Dendritic cell treated with granulocyte-macrophage colony-stimulating factor and Interleukin-4, amounts not matched to agents 40 ng/mL and 50 ng/mL, for 4 days (primary cell): ENCODE measurements at regions not wholly inside any gene's neighbourhood (a gene's known extent, or its start where the extent isn't known, plus 50 kb on each side); places are given as distances from the start of the nearest gene placed in this dataset.
"Not testable (repeated sequence)": the region's sequence is repeated elsewhere in the genome, so short reads cannot be mapped to it uniquely, and the experiment has no call there.

Source experiments
- H3K27ac Mint-ChIP-seq: one replicate; pipeline ENCODE4 v1.8.0; 2022; ENCODE audit warnings: mild to moderate bottlenecking, mixed read lengths
- H3K27me3 Mint-ChIP-seq: one replicate; pipeline ENCODE4 v1.8.0; 2022; ENCODE audit warnings: mild to moderate bottlenecking, mixed read lengths
- H3K36me3 Mint-ChIP-seq: one replicate; pipeline ENCODE4 v1.8.0; 2022; ENCODE audit warnings: low read depth, mixed read lengths
- H3K4me1 Mint-ChIP-seq: one replicate; pipeline ENCODE4 v1.8.0; 2022; ENCODE audit warnings: low read depth, mixed read lengths
- H3K4me3 Mint-ChIP-seq: one replicate; pipeline ENCODE4 v1.8.0; 2022; ENCODE audit warnings: mild to moderate bottlenecking, moderate library complexity, mixed read lengths
- H3K9me3 Mint-ChIP-seq: one replicate; pipeline ENCODE4 v1.8.0; 2022; ENCODE audit warnings: mixed read lengths
- intact Hi-C: fragments of 100-400 bp; cut with micrococcal nuclease; formaldehyde crosslinking; loops from one replicate; pipeline ENCODE4 v1.15.0; 2022

- Mint-ChIP-seq H3K9me3 (peaks cover 45% of the 10 kb centered on the region), H3K36me3 (no peaks in the 10 kb centered on the region), H3K27me3 (no peaks in the 10 kb centered on the region), H3K4me3 (no peak overlapping the region), H3K27ac (no peak overlapping the region), H3K4me1 (no peaks in the 10 kb centered on the region)
- intact Hi-C loops: no loop called here
Measured at GRCh38 chr2:186382932-186383331, 103.1 kb upstream of the ZC3H15 start.

DNA sequence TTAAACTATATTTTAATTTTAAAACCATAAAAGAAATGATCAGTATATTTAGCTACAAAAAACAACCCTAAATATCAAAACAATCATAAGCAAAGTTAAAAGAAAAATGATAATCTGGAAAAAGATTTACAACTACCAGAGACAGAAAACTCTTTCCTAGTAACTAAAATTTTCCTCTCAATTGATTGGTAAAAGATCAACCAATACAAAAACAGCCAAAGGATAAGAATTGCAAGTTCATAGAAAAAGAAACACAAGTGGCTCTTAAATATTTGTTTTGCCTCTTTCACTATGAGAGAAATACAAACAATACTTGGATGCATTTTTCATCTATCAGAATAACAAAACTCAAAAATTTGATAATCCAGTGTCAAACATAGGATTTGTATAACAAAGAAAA is 101.8 kb upstream of the ZC3H15 start:
- Mint-ChIP-seq H3K27me3 (no peaks in the 10 kb centered on the region), H3K36me3 (no peaks in the 10 kb centered on the region), H3K9me3 (peaks cover 52% of the 10 kb centered on the region), H3K27ac (no peak overlapping the region), H3K4me3 (no peak overlapping the region), H3K4me1 (no peaks in the 10 kb centered on the region)
- intact Hi-C loops: no loop called here

DNA sequence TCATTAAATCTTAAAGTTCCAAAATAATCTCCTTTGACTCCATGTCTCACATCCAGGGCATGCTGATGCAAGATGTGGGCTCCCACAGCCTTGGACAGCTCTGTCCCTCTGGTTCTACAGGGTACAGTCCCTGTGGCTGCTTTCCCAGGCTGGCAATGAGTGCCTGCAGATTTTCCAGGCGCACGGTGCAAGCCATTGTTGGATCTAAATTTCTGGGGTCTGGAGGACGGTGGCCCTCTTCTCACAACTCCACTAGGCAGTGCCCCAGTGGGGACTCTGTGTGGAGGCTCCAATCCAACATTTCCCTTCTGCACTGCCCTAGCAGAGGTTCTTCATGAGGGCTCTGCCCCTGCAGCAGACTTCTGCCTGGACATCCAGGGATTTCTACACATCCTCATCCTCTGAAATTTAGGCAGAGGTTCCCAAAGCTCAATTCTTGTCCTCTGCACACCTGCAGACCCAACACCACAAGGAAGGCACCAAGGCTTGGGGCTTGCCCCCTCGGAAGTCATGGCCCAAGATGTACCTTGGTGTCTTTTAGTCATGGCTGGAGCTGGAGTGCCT is 100.3 kb upstream of the ZC3H15 start:
- H3K4me3 Mint-ChIP-seq, H3K36me3 Mint-ChIP-seq, intact Hi-C loops, H3K27me3 Mint-ChIP-seq, H3K4me1 Mint-ChIP-seq, H3K27ac Mint-ChIP-seq: not testable (repeated sequence)
- peaks cover 67% of the 10 kb centered on the region for H3K9me3 Mint-ChIP-seq

DNA sequence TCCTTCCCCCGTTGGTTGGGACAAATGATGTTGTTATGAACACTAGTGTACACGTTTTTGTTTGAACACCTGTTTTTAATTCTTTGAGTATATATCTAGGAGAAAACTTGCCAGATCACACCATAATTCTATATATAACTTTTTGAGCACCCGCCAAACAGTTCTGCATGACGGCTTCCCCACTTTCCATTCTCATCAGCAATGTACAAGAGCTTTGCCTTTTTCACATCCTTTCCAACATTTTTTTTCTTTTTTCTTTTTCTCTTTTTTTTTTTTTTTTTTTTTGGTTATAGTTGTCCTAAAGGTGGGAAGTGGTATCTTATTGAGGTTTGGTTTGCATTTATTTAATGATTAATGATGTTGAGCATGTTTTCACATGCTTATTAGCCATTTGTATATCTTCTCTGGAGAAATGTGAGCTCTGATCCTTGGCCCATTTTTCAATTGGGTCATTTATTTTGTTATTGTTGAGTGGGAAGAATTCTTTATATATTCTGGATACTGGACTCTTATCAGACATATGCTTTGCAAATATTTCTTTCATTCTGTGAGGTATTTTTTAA is 86.9 kb upstream of the ZC3H15 start:
- intact Hi-C loops: no loop called here
- Mint-ChIP-seq H3K4me3 (no peak overlapping the region), H3K27me3 (no peaks in the 10 kb centered on the region), H3K4me1 (no peaks in the 10 kb centered on the region), H3K9me3 (peaks cover 12% of the 10 kb centered on the region), H3K36me3 (no peaks in the 10 kb centered on the region), H3K27ac (no peak overlapping the region)

GRCh38 chr2:186405842-186406241 is 80.2 kb upstream of the ZC3H15 start:
- Mint-ChIP-seq H3K4me3 (no peak overlapping the region), H3K27me3 (no peaks in the 10 kb centered on the region), H3K9me3 (peaks cover 25% of the 10 kb centered on the region), H3K4me1 (no peaks in the 10 kb centered on the region), H3K27ac (no peak overlapping the region), H3K36me3 (no peaks in the 10 kb centered on the region)
- intact Hi-C loops: no loop called here

DNA sequence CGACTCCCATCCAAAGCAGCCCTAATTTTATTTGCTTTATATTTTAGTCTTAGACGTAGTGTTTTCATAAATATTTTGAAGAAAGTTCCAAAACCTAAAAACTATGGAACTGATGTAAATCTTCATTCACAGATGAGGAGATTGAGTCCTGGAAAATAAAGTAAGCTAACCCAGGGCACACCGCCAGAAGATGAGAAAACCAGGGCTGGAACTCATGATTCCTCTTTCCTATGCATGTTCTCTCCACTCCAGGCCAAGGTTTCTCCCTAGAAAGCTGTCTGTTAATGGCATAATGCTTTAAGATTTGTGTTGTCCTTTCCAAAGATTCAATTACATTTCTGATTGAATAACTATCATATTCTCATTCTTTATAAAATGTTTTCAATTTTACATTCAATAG is 78.4 kb upstream of the ZC3H15 start:
- H3K9me3 Mint-ChIP-seq: peaks cover 36% of the 10 kb centered on the region
- no peaks in the 10 kb centered on the region for H3K4me1 Mint-ChIP-seq
- H3K27ac Mint-ChIP-seq: no peak overlapping the region
- no peaks in the 10 kb centered on the region for H3K36me3 Mint-ChIP-seq
- intact Hi-C loops: no loop called here
- no peaks in the 10 kb centered on the region for H3K27me3 Mint-ChIP-seq
- H3K4me3 Mint-ChIP-seq: no peak overlapping the region

DNA sequence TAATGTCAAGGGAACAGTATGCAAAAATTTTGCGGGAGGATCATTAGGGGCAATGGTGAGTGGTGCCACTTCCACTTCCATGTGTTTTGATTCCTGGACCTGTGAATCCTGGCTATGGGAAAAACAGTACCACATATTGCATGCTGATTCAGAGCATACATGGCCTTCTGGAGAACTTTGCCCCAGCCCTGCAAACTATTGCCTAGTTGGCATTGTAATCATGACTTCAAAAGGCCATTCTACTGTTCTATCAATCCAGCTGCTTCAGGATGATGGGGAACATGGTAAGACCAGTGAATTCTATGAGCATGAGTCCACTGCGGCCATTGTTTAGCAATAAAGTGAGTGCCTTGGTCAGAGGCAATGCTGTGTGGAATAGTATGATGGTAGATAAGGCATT is 75.3 kb upstream of the ZC3H15 start:
- intact Hi-C loops: no loop called here
- Mint-ChIP-seq H3K27ac (no peak overlapping the region), H3K4me1 (no peaks in the 10 kb centered on the region), H3K36me3 (no peaks in the 10 kb centered on the region), H3K4me3 (no peak overlapping the region), H3K9me3 (peaks cover 45% of the 10 kb centered on the region), H3K27me3 (no peaks in the 10 kb centered on the region)

DNA sequence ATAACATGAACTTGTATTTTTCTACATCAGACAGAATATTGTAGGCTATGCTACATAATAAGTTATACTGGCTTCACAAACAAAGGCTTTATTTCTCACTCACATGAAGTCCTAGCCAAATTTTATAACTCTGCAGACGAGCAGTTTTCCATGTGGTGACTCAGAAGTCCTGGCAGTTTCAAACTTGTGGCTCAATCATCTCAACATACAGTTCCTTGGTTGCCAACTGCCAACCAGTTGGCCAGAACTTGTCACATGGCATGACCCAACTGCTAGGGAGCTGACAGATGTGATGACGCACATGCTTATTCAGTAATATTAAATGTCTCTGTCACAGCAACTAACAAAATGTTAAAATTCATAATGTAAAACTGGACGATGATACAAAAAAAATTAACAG is 63.8 kb upstream of the ZC3H15 start:
- Mint-ChIP-seq H3K4me1 (no peaks in the 10 kb centered on the region), H3K36me3 (no peaks in the 10 kb centered on the region), H3K4me3 (no peak overlapping the region), H3K27ac (no peak overlapping the region), H3K9me3 (no peaks in the 10 kb centered on the region), H3K27me3 (no peaks in the 10 kb centered on the region)
- intact Hi-C loops: no loop called here

DNA sequence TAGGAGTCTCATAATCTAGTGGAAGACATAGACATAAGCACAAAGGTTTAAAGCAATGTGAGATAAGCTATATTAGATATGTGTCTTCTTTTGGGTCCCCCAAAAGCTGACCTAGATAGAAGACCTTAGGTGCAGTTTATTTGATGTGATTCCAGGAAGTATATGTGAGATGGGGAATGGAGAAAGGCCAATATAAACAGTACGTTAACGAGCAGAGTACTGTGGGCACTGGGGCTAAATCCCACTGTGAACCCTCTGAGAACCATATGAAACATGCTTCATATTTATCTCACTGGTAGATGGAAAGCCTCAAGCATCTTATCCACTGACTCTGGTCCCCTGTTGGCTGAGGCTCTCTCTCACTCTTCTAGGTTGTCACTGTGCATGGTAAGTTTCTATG is 62.6 kb upstream of the ZC3H15 start:
- Mint-ChIP-seq H3K9me3 (no peaks in the 10 kb centered on the region), H3K27me3 (no peaks in the 10 kb centered on the region), H3K27ac (no peak overlapping the region), H3K4me1 (no peaks in the 10 kb centered on the region), H3K4me3 (no peak overlapping the region), H3K36me3 (no peaks in the 10 kb centered on the region)
- intact Hi-C loops: no loop called here

- H3K27ac Mint-ChIP-seq: no peak overlapping the region
- H3K36me3 Mint-ChIP-seq: no peaks in the 10 kb centered on the region
- intact Hi-C loops: no loop called here
- no peaks in the 10 kb centered on the region for H3K27me3 Mint-ChIP-seq
- H3K4me1 Mint-ChIP-seq: no peaks in the 10 kb centered on the region
- H3K9me3 Mint-ChIP-seq: no peaks in the 10 kb centered on the region
- no peak overlapping the region for H3K4me3 Mint-ChIP-seq
Measured at GRCh38 chr2:186424265-186424664, 61.8 kb upstream of the ZC3H15 start.

- Mint-ChIP-seq H3K4me1 (no peaks in the 10 kb centered on the region), H3K27me3 (no peaks in the 10 kb centered on the region), H3K4me3 (no peak overlapping the region), H3K27ac (no peak overlapping the region), H3K9me3 (no peaks in the 10 kb centered on the region), H3K36me3 (no peaks in the 10 kb centered on the region)
- intact Hi-C loops: no loop called here
Measured at GRCh38 chr2:186425576-186425975, 60.5 kb upstream of the ZC3H15 start.

GRCh38 chr2:186426153-186427016 is 59.7 kb upstream of the ZC3H15 start:
- intact Hi-C loops: no loop called here
- H3K4me1 Mint-ChIP-seq: no peaks in the 10 kb centered on the region
- H3K27me3 Mint-ChIP-seq: no peaks in the 10 kb centered on the region
- H3K4me3 Mint-ChIP-seq: no peak overlapping the region
- H3K27ac Mint-ChIP-seq: no peak overlapping the region
- H3K36me3 Mint-ChIP-seq: no peaks in the 10 kb centered on the region
- H3K9me3 Mint-ChIP-seq: no peaks in the 10 kb centered on the region

- H3K9me3 Mint-ChIP-seq, H3K27me3 Mint-ChIP-seq, H3K36me3 Mint-ChIP-seq, H3K4me1 Mint-ChIP-seq, H3K4me3 Mint-ChIP-seq, intact Hi-C loops, H3K27ac Mint-ChIP-seq: not testable (repeated sequence)
Measured at GRCh38 chr2:186427017-186427350, 59.1 kb upstream of the ZC3H15 start.

GRCh38 chr2:186427970-186428369 is 58.1 kb upstream of the ZC3H15 start:
- no peak overlapping the region for H3K27ac Mint-ChIP-seq
- no peaks in the 10 kb centered on the region for H3K9me3 Mint-ChIP-seq
- H3K4me1 Mint-ChIP-seq: no peaks in the 10 kb centered on the region
- no peak overlapping the region for H3K4me3 Mint-ChIP-seq
- H3K36me3 Mint-ChIP-seq: no peaks in the 10 kb centered on the region
- no peaks in the 10 kb centered on the region for H3K27me3 Mint-ChIP-seq
- intact Hi-C loops: no loop called here

DNA sequence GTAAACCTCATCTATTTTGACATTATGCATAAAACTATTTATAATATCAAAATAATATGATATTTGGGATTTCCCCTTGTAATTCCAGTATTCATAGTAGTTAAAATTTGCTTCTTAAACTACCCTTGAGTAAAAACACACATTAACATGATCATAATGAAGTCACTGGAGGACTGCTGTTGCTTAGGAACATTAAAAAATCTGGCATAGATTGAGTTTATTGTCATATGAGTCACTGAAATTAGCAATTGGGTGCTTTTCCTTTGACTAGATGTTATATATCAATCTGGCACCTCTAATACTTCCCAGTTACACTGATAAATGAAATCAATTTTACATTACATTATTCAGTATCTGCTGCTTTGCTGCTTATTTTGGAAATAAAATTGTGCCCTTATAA is 57.0 kb upstream of the ZC3H15 start:
- H3K4me3 Mint-ChIP-seq: no peak overlapping the region
- H3K4me1 Mint-ChIP-seq: no peaks in the 10 kb centered on the region
- no peaks in the 10 kb centered on the region for H3K9me3 Mint-ChIP-seq
- H3K27ac Mint-ChIP-seq: no peak overlapping the region
- no peaks in the 10 kb centered on the region for H3K36me3 Mint-ChIP-seq
- no peaks in the 10 kb centered on the region for H3K27me3 Mint-ChIP-seq
- intact Hi-C loops: no loop called here
